Transverse colon (tissue), 4 donors: ENCODE measurements at regions not wholly inside any gene's neighbourhood (a gene's known extent, or its start where the extent isn't known, plus 50 kb on each side); places are given as distances from the start of the nearest gene placed in this dataset.

Experiments used
- CTCF ChIP-seq, 5 experiments: fragments of 200-600 bp in 3 of 5; fragments of 450-650 bp in 2 of 5; sonication (generic) in 3 of 5; IDR thresholded peaks; 1 replicate in 2 of 5; 2 replicates in 3 of 5; pipeline ENCODE4 v1.5.1; 2016 to 2017; ENCODE audit warnings: antibody characterized with exemption in 5 of 5, inconsistent platforms in 3 of 5, mild to moderate bottlenecking in 2 of 5, moderate library complexity in 1 of 5
- EP300 ChIP-seq: sonication (generic); formaldehyde crosslinking; IDR thresholded peaks from one replicate; pipeline ENCODE4 v1.6.1; 2017; ENCODE audit warnings: antibody characterized with exemption, low read depth
- POLR2A ChIP-seq: fragments of 450-650 bp; IDR thresholded peaks from one replicate; pipeline ENCODE4 v1.6.1; 2016; ENCODE audit warnings: antibody characterized with exemption, mild to moderate bottlenecking, moderate library complexity
- POLR2AphosphoS5 ChIP-seq, 3 donors: sonication (generic); formaldehyde crosslinking; IDR thresholded peaks; one replicate each; pipeline ENCODE4 v1.6.1; 2016; ENCODE audit warnings: antibody characterized with exemption in 3 of 3

GRCh38 chr6:144395014-144395413 lies 109.9 kb downstream of the UTRN start:
- TF ChIP-seq POLR2AphosphoS5 (IDR thresholded peaks at IDR 0.05), result no peak
- TF ChIP-seq CTCF (IDR thresholded peaks at IDR 0.05), result no peak
- no peak for TF ChIP-seq POLR2A
- TF ChIP-seq EP300, result no peak
